CD4-positive, alpha-beta T cell treated with Interleukin-17A for 4 hours (primary cell): ENCODE measurements at regions not wholly inside any gene's neighbourhood (a gene's known extent, or its start where the extent isn't known, plus 50 kb on each side); places are given as distances from the start of the nearest gene placed in this dataset.
"Not testable (repeated sequence)": the region's sequence is repeated elsewhere in the genome, so short reads cannot be mapped to it uniquely, and the experiment has no call there.

ENCODE experiments used
- DNase-seq: peaks from one replicate; pipeline ENCODE4 v3.0.0-alpha.2; 2020; ENCODE audit warnings: mixed read lengths

DNA sequence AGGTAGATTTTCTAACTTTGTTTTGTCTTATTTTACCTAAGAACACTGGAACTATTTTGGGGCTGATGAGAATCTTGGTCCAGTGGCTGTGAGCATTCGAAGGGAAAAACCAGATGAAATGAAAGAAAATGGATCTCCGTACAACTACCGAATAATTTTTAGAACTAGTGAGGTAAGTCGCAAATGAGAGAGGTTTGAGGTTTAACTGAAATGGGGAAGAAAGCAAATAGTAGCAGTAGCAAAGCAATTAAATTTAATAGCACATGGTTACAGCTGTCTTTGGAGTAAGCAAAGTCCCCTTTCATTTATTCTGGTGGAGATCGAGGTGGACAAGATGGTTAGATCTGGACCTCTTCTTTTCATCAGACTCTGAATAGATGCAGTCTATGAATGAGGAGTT lies 313.5 kb upstream of the RGS6 start:
- DNase-seq = no peak

DNA sequence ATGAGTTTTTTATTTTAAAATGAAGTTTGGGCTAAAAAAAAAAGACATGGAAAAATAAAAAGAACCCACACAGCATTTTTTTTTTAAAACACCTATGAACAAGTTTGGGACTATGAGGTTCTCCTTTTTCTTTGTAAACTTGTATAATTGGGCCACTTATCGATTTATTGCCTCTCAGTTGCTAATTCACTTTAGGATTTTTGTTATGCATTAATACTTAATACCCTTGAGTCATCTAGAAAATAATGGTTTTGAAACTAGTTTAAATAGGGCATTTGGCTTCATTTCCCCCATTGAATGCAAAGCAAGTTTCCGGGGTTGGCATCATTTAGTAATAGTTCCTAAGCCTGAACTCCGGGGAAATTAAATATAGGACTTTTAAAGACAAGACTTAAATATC lies 312.8 kb upstream of the RGS6 start:
- no peak for DNase-seq

DNA sequence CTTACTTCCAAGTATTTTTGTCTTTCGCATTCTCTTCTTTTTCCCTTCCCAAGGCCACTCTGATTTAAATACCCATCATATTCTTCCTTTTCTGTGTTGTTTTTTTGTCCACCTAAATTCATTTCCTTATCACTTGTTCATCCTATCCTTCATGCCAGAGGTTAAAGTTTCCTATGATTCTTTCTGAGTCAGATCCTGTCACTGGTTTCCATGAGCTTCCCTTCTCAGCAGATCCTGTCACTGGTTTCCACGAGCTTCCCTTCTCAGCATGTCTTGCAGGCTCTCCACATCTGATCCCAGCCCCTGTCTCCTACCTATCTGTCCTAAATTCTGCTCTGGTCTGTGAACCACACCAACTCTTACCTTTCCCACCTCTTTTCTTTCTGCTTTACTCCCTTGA lies 311.8 kb upstream of the RGS6 start:
- DNase-seq = no peak

DNA sequence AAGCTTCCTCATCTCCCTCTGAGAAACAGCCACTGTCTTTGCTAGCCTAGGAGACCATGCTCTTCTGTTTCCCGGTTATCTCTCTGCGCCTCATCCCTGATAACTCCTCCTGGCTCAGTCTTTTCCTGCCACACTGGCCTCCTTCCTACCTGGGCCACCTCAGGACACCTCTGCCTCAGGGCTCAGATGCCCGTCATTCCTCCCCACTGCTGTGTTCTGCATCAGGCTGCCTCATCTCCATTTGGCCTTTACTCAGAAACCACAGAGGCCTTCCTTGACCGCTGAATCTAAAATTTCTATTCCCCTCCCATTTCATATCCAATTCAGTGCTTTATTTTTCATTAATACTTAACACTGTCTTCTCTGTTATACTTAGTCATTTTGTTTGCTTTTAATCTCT lies 311.0 kb upstream of the RGS6 start:
- no peak for DNase-seq

DNA sequence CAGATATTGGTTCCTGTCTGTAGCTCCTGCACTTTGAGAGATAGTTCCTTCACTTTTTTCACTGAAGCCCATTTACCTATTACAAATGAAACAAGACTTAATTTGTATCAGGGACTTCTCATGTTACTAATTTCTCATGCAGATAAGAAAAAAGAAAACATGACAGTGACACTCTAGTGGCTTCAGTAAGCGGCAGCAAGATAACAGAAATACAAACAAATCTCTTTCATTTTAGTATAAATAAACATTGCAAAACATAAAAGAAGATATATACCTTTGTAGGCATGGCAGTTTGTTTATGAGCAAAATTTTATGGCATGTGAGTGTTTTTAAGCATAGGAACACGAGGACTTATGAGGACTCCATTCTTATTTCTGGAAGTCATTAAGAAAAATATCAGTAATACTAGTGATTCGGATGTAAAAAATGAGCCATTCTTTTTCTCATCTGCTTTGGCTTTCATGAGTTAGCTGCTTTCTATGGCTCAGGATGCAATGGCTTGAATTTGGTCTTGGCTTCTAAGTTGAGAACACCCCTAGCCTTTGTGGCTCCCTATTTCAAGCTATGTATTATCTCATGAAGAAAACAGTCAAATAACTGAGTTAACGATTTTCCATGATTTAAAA lies 310.1 kb upstream of the RGS6 start:
- DNase-seq = no peak

DNA sequence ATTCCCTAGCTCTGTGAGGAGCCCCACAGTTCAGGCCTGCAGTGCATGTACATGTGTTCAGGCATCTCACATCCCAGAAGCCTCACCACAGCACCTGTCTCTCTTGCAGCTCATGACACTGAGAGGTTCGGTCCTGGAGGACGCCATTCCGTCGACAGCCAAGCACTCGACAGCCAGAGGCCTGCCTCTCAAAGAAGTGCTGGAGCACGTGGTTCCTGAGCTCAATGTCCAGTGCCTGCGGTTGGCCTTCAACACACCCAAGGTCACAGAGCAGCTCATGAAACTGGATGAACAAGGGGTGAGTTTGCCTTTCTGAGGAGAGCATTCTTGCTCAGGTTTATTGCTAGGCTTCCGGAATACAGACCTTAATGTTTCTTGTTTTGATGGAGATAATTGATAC lies 308.3 kb upstream of the RGS6 start:
- DNase-seq = no peak

DNA sequence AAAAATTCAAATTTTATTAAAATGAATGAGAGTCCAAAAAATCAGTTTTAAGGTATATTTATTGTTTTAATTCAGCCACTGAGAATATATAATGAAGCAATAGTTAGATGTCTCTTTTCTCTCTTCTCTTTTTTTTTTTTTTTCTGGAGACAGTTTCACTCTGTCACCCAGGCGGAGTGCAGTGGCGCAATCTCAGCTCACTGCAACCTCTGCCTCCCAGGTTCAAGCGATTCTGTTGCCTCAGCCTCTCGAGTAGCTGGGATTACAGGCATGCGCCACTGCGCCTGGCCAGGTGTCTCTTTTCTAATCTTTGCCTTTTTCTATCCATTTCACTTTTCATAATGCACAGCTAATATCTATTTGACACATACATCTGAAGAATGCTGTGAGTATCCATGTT lies 307.1 kb upstream of the RGS6 start:
- no peak for DNase-seq

DNA sequence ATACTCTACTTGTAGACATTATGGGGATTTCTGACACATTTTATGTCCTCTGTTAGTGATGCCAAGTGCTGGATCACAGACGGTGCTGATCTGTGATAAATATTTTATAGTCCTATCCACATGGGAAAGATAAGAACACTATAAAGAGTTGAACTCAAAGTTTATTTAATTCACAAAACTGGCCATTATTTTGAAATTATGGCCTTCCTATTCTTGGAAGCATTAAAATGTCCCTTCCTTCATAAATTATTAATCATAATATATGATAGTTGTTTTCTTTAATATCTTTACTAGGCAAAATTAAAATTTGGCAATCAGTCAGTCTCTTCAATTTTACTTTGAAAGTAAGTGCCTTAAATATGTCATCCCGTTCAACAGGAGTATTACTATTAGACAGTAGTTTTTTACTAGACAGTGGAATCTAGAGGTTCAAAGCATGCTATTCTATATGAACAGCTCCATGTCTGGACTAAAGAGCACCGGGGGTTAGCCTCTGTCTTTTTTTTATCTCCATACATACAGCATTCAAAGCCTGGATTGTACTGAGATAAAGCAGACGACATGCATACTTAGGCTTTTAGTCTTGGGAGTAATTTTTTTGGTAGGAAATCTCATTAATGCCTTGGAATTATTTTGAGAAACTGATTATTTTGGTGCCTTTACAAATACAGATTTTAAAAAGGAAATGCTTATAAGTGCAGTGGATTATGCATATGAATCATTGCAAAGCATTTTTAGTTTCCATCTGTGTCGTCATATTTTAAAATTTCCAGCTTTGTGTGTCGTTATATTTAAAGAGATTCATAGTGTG lies 306.1 kb upstream of the RGS6 start:
- DNase-seq = no peak

DNA sequence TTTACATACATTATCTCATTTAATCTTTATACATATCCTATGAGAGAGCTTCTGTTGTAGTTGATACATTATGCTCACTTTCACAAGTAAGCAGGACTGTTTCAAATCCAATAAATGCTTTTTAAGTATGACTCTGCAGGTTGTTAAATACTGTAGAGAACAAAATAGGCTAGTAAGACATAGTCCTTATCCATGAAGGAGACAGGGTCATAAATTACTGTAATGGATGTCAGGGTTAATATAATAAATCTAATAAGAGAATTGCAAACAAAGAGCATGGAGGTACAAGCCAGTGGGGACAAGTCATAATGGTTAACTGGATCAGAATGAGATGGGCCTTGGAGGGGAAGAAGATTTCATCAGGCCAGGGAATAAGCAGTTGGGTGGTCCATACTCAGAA lies 303.8 kb upstream of the RGS6 start:
- no peak for DNase-seq

DNA sequence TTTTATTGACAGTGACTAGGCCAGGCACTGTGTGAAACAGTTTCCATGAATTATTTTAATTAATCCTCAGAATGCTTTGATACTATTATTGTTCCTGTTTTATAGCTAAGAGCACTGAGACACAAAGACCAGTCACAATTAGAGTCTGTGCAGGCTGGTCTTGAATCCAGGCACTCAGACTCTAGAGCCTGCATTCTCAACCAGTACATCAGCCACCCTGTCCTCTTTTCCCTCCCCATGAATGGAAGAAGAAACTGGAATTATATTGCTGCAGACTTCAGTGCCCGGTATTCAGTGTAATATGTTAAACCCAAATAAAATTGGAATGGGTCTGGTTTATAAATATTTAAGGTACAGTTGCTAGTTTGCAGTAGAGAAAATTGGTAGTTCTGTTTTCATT lies 303.0 kb upstream of the RGS6 start:
- no peak for DNase-seq

DNA sequence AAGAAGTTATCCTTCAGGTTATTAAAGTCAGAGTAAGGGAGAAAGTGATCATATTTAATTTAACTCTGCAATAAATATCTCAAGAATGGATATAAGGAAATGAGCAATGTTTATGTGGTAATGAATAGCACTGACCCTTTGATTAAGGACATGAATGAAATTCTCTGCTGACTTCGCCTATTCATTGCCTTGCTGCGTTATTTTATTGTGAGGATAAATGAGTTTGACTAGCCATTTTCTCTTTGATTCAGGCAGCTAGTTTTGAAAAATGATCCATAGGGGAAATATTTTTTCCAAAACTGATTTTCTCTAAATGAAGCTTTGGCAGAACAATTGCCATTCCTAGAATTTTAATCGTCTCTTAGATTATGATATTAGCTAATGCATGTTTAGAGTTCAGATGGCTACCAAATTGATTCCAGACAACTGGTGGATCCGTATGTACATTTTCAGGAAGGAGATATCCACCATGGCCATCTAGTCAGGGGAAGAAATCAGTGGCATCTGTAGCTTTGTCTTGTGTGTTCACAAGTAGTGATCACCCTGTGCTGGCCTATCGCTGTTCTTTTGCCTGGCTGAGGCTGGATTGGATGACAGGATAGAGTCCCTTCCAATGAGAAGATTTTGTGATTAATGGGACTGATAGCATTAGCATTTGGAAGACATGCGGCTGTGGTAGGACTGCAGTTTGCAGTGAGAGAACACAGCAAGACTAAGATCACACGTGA lies 302.3 kb upstream of the RGS6 start:
- DNase-seq = no peak

DNA sequence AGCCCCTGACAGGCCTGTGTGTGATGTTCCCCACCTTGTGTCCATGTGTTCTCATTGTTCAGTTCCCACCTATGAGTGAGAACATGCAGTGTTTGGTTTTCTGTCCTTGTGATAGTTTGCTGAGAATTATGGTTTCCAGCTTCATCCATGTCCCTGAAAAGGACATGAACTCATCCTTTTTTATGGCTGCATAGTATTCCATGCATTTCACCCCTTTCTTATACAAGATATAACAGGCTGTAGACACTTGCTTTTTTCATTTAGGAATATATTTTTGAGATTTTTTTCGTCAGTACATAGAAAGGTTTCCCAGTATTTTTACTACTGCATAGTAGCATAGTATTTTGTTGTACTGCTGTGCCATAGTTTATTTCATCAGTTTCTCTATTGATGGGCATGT lies 301.2 kb upstream of the RGS6 start:
- DNase-seq = not testable (repeated sequence)

DNA sequence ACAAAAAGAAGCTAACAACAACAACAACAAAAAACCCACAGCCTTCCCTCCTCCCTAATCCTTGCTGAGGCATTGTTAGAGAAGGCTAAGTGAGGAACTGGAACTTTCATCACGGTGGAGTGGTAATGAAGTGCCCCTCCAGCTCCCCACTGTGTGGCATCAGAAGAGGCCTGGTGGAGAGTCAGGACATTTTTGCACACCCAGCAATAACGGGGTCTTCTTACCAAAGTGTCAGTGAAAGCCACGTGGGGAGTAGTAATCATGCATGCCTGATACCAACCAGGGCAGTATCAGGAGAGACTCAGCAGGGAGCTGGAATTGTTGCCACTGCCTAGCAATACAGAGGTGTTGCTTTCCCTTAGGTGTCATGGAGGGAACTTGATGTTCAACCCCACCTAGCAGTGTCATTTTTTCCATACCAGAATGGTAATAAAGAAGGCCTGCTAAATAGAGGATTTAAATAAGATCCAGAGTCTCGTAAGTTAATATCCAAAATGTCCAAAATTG lies 299.7 kb upstream of the RGS6 start:
- no peak for DNase-seq

DNA sequence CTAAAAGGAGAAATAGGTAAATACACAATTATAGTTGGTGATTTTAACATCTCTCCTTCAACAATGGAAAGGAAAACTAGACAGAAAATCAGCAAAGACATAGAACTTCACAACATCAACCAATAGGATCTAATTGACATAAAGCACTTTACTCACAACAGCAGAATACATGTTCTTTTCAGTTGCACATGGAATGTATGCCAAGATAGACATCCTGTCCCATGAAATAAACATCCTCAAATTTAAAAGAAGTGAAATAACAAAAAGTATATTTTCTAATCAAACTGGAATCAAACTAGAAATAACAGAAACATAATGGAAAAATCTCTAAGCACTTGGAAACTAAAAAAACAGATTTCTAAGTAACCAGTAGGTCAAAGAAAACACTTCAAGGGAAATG lies 296.2 kb upstream of the RGS6 start:
- no peak for DNase-seq

DNA sequence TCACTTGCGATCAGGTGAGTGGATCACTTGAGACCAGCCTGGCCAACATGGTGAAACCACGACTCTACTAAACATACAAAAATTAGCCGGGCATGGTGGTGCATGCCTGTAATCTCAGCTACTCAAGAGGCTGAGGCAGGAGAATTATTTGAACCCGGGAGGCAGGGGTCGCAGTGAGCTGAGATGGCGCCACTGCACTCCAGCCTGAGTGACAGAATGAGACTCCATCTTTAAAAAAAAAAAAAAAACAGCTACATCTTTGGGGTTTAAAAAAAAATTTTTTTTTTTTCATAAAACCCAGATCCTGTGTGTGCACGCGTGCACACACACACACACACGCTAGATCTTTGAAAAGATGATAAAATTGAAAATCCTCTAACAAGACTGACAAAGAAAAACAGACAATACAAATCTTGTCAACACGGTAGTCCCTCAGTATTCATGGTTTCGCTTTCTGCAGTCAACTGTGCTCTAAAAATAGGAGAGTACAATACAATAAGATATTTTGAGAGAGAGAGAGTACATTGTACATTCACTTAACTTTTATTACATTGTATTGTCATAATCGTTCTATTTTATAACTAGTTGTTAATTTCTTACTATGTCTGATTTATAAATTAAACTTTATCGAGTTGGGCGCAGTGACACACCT lies 295.3 kb upstream of the RGS6 start:
- DNase-seq = no peak

DNA sequence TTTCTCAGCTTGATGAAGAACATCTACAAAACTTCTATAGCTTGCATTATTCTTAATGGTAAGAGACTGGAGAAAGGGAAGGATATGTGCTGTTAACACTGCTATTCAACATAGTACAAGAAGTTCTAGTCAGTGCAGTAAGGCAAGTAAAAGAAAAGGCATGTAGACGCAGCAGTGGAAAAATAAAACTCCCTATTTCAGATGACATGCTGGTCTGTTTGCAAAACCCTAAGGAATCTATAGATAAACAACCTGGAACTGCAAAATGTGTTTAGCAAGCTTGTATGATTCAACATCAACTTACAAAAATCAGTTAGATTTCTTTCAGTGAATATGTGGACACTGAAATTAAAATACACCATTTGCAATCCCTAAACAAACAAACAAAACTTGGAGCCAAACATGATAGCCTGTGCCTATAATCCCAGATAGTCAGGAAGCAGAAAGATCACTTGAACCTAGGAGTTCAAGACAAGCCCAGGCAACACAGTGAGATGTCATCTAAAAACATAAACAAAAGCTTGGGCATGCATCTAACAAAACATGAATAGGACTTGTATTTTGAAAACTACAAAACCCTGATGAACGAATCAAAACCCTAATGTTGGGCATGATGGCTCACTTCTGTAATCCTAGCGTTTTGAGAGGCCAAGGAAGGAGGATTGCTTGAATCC lies 293.6 kb upstream of the RGS6 start:
- no peak for DNase-seq

DNA sequence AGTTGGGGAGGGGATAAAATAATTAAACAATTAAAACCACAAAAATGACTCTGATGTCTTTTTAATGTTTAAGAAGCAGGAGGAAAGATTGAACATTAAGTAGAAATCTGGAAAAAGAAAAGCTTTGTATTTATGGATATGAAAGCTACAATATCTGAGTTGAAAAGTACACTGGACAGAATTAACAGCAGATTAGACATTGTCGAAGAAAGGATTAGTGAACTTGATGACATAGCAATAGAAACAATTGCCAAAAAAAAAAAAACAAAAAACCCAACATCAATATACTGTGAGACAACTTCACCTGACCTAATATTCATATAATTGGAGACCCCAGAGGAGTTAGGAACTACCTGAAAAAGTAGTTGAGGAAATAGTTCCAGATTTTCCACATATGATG lies 289.5 kb upstream of the RGS6 start:
- no peak for DNase-seq

DNA sequence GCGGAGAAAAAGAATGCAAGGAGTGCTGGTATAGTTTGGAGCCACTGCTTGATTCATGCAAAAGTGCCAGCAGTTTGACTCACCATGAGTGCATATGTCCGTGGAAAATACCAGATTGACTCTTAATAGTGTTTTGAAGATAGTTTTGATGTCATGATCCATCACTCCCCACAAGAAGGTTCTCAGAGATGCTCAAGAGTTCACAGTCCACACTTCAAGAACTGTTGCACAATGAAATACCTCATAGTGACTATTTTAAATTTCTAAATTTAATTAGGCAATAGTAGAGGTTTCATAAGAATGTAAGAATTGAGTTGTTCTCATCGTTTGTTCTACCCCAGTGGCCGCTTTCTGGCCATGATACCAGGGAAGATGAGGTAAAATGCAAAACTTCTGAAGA lies 286.6 kb upstream of the RGS6 start:
- no peak for DNase-seq

DNA sequence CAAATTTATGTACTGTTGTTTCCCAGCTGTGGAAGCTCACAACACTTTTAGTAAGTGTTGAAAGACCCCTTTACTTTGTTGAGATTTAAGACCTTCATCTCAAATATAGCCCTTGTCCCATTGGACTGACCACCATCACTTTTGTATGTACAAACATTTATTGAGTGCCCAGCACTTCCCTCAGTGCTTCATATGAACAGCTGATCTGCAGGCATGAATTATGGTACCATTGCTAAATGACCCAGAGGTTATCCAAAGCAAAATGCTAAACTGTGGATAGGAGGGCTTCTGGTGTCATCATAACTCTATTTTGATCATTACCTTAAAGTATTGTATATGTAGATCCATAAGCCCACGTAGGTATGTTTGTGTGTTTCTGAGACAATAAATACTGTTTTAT lies 285.7 kb upstream of the RGS6 start:
- no peak for DNase-seq

DNA sequence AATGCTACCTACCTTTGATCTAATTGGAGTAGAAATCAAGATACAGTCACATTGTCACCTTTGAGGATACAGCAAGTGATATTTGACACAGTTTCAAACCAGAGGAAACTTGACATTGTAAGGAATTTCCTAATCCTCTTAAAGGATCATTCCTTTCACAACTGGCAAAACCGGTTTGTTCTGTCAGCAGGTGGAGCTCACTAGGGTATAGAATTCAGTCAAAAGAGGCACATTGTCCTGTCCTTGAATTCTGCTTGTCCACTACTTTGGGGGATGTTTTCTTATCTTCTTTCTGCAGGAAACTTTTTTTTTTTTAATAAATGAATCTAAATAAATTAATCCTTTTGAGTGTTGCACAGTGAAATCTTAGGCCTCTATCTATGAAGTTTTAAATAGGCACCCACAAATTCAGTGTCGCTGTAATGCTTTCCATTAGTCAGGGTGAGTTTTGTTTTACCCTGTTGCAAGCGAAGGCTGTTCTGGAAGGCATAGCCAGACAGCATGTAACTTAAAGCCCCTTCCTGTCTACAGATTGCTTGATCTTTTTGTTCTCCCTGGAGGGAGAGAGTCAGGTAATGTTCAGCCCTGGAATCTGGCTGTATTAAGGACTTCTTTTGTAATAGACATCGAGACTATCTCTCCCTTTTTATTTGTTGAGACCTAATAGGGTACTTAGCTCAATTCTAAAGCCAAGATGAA lies 285.0 kb upstream of the RGS6 start:
- no peak for DNase-seq

DNA sequence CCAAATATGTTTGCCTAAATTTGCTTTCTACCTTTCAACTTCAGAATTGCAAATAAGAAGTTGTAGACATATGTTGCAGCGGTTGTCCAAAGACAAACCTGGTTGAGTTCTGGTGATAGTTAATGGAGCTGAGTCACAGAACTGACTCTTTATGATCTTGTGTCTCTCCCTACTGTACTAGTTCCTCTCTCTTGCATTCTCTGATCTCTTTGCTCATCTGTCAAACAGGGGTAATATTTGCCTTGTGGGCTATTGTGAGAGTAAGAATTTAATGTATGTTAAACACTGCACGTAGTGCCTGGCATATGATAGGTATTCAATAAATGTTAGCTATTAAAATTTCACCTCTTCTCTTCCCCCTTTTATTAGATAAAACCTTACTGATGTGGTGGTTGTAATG lies 283.5 kb upstream of the RGS6 start:
- DNase-seq = no peak

DNA sequence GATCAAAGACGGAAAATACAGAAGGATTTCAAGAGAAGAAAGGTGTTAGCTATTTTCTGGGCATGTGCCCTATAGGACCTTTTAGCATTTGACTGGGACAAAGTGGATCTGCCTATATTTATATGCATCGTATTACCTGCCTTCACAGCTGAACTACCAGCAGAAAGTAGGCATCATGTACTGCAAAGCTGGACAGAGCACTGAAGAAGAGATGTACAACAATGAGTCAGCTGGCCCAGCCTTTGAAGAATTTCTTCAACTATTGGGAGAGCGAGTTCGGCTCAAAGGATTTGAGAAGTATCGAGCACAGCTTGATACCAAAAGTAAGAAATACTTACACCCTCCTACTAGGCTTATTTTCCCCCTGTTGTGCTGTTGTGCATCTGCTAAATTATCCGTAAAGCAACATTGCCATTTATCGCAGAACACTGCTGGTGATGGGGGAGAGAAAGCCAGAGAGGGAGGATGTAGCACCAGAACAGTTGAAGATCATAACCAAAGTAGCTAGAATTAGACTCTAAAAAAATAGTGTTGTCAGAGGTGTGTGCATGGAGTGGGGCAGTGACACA lies 282.0 kb upstream of the RGS6 start:
- no peak for DNase-seq
